ENCODE measurements at regions not wholly inside any gene's neighbourhood (a gene's known extent, or its start where the extent isn't known, plus 50 kb on each side); places are given as distances from the start of the nearest gene placed in this dataset.

- no peak for DNase-seq
Measured at GRCh38 chr22:47298017-47298785, 535.8 kb downstream of the TBC1D22A start.

- no peak for DNase-seq
Measured at GRCh38 chr22:47297261-47298016, 535.0 kb downstream of the TBC1D22A start.

- DNase-seq = no peak
Measured at GRCh38 chr22:47296405-47297260, 534.2 kb downstream of the TBC1D22A start.

- DNase-seq = no peak
Measured at GRCh38 chr22:47295982-47296381, 533.5 kb downstream of the TBC1D22A start.

GRCh38 chr22:47295226-47295901 lies 532.9 kb downstream of the TBC1D22A start:
- no peak for DNase-seq

- DNase-seq = no peak
Measured at GRCh38 chr22:47294576-47294975, 532.1 kb downstream of the TBC1D22A start.

GRCh38 chr22:47294222-47294532 lies 531.7 kb downstream of the TBC1D22A start:
- DNase-seq = no peak

GRCh38 chr22:47293368-47294221 lies 531.1 kb downstream of the TBC1D22A start:
- no peak for DNase-seq

- DNase-seq = no peak
Measured at GRCh38 chr22:47292546-47293320, 530.3 kb downstream of the TBC1D22A start.

- DNase-seq = no peak
Measured at GRCh38 chr22:47291565-47292495, 529.4 kb downstream of the TBC1D22A start.

- no peak for DNase-seq
Measured at GRCh38 chr22:47290706-47291430, 528.4 kb downstream of the TBC1D22A start.

GRCh38 chr22:47289336-47289985 lies 527.0 kb downstream of the TBC1D22A start:
- no peak for DNase-seq

GRCh38 chr22:47288680-47289079 lies 526.2 kb downstream of the TBC1D22A start:
- DNase-seq = no peak

GRCh38 chr22:47287516-47287915 lies 525.1 kb downstream of the TBC1D22A start:
- no peak for DNase-seq

- DNase-seq = no peak
Measured at GRCh38 chr22:47286590-47286989, 524.1 kb downstream of the TBC1D22A start.

GRCh38 chr22:47285981-47286380 lies 523.5 kb downstream of the TBC1D22A start:
- no peak for DNase-seq

- no peak for DNase-seq
Measured at GRCh38 chr22:47284822-47285221, 522.4 kb downstream of the TBC1D22A start.

- DNase-seq = no peak
Measured at GRCh38 chr22:47284360-47284759, 521.9 kb downstream of the TBC1D22A start.
